ENCODE measurements at regions not wholly inside any gene's neighbourhood (a gene's known extent, or its start where the extent isn't known, plus 50 kb on each side); places are given as distances from the start of the nearest gene placed in this dataset.

DNA sequence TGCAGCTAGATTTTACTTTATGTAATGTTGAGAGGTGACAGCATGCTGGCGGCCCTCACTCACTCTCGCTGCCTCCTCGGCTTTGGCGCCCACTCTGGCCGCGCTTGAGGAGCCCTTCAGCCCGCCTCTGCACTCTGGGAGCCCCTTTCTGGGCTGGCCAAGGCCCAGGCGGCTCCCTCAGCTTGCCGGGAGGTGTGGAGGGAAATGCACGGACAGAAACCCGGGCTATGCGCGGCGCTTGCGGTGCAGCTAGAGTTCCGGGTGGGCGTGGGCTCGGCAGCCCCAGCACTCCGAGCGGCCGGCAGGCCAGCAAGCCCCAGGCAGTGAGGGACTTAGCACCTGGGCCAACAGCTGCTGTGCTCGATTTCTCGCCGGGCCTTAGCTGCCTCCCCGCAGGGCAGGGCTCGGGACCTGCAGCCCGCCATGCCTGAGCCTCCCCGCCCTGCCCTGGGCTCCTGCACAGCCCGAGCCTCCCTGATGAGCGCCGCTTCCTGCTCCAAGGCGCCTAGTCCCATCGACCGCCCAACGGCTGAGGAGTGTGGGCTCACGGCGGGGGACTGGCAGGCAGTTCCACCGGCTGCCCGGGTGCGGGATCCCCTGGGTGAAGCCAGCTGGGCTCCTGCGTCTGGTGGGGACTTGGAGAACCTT lies 128.7 kb downstream of the GASK1B start:
- no peak for TF ChIP-seq CTCF (IDR thresholded peaks at IDR 0.05; ENCODE audit: insufficient read depth, low read length)
- DNase-seq (ENCODE audit: low read depth) = no peak

GRCh38 chr4:158042591-158043030 lies 130.2 kb downstream of the GASK1B start:
- DNase-seq (ENCODE audit: low read depth) = peak; percentile 66
- no peak overlapping the region for H3K4me3 ChIP-seq (ENCODE audit: low read depth, low read length)
- no peak for TF ChIP-seq CTCF (IDR thresholded peaks at IDR 0.05; ENCODE audit: insufficient read depth, low read length)

More for the DNA sequence above, 128.7 kb downstream of the GASK1B start:
- H3K4me3 ChIP-seq (ENCODE audit: low read depth, low read length) = no peak overlapping the region

GRCh38 chr4:158038718-158039117 lies 134.1 kb downstream of the GASK1B start:
- DNase-seq (ENCODE audit: low read depth) = no peak
- no peak for TF ChIP-seq CTCF (IDR thresholded peaks at IDR 0.05; ENCODE audit: insufficient read depth, low read length)
- no peak overlapping the region for H3K4me3 ChIP-seq (ENCODE audit: low read depth, low read length)

GRCh38 chr4:158036998-158037397 lies 135.8 kb downstream of the GASK1B start:
- DNase-seq (ENCODE audit: low read depth) = no peak
- TF ChIP-seq CTCF (IDR thresholded peaks at IDR 0.05; ENCODE audit: insufficient read depth, low read length) = no peak
- no peak overlapping the region for H3K4me3 ChIP-seq (ENCODE audit: low read depth, low read length)

DNA sequence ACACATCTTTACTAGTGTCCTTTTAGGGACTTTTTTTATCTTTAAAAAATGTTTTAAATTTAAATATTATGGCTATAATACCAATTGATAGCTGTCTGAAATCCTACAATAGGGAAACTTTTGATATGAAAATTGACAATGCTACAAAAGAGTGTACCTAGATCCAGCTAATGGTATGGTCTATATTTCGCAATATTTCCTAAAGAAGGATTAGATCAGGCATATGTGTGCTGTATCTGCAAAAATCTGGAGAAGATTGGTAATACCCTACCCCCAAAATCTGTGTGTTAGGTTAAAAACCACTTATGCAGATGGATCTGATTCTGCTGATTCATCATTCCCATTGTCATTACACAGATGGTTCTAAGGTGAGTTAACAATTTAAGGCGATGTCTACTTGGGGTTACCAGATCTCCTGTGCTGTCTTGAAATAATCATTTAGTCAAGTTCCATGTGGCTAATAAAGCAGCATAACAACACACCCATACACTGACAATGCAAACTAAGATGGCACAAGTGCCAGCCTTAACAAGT lies 137.1 kb downstream of the GASK1B start:
- DNase-seq (ENCODE audit: low read depth) = no peak
- no peak for TF ChIP-seq CTCF (IDR thresholded peaks at IDR 0.05; ENCODE audit: insufficient read depth, low read length)
- no peak overlapping the region for H3K4me3 ChIP-seq (ENCODE audit: low read depth, low read length)

DNA sequence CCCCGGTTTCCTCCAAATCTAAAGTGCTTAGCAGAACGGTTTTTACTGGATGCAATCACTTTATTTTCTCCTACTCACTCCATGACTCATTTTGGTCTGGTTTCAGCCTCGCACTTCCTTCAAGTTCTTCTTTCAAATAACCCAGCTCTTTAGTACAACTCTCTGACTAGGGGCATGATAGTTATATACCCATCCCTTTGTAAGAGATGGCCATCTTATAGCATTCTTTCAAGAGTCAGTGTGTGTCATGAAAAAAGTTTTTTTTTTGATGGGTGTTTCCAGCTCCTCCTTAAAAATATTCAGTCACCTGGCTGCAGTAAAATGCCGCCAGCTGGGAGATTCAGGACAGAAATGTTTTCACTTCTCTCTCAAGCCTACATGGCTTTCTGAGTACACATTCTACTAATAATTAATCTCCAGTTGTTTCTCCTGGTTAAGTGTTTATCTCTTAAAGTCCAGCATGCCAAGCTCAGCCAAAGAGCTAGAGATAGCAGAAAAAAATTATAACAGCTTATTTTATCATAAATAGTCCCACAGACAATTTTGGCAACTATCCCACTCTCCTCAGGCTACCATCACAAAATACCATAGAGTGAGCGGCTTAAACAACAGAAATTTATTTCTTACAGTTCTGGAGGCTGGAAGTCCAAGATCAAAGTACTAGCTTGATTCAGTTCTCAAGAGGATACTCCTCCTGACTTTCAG lies 139.3 kb downstream of the GASK1B start:
- no peak overlapping the region for H3K4me3 ChIP-seq (ENCODE audit: low read depth, low read length)
- no peak for TF ChIP-seq CTCF (IDR thresholded peaks at IDR 0.05; ENCODE audit: insufficient read depth, low read length)
- DNase-seq (ENCODE audit: low read depth) = peak; percentile 75

All from fibroblast of the aortic adventitia (primary cell).